Fibroblast of upper back skin (primary cell): ENCODE measurements at regions not wholly inside any gene's neighbourhood (a gene's known extent, or its start where the extent isn't known, plus 50 kb on each side); places are given as distances from the start of the nearest gene placed in this dataset.
A peak's percentile ranks its signal among the peaks of the same experiment; 100 is the strongest.

ENCODE experiments used
- DNase-seq: peaks from one replicate; pipeline ENCODE4 v3.0.0-alpha.2; 2013

DNA sequence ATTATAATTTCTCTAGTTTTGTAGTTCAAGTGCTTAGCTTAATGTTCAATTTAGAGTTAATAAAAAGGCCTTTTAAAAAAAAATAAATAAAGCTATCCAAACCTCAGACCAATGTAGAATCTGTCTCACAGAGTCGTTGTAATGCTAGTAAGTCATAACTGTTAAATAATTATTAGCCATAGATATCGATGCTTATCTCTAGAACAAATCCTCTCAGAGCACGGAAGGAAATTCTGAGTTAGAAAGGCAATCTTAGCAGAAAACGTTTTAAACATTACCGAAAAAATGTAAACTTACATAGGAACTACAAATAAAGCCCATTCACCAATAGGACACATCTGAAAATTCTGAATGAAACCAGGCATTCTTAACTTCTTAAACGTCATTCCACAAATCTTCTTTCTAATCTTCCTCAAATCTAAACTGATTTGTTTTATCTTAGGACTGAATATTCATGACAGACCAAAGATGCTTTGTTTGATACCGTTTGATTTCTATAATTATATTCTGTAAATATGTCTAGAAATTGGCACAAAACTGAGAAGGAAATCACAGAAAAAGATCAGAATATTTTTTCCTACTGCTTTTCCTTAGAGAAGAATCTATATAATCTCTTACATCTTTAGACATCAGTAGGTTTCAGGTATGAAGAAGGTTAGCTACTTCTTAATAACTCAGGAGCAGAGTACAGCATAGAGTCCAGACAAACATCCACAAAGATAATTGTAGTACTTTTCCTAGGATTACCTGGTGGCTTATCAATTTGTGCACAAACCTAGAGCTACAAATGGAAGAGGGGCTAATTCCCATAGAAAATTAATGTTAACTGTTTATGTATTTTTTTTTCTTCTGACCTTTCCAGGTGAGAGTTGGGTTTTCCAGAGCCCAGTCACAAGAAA lies 140.7 kb downstream of the BTC start:
- DNase-seq, result no peak

DNA sequence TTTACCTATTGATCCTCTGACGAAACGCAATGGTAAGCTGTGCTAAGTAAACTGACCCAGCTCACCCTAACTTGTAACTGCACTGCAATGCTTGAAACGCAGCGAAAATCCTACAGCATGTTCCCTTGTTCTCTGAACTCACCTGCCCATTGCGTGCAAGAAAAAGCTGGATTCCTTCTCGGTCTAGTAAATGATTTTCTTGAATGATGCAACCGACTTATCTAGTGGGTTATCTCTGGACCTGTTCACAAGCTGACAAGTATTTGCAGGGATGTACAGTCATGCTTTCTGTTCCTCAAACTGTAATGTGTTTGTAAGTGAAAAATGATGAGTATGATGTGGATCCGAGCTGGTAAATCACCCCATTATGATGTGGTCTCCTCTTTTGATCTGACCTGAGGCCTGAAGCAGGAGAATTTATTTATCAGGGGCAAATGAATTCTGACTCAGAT lies 140.1 kb downstream of the BTC start:
- DNase-seq, result no peak

DNA sequence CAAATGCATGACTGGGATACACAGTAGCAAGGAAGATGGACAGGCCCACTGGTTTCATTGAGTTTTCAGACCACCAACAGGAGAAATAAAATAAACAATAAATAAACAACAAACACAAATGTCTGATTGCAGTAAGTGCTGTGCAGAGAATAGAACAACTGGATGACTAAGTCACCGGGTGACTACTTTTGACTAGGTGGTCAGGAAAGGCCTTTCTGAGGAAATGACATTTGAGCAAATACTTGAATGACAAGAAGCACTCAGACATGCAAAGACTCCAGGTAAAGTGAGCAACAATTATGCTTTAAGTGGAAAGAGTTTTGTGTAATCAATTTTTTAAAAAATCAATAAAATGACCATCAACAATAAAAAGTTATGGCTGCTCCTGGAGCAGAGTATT lies 137.7 kb downstream of the BTC start:
- no peak for DNase-seq

DNA sequence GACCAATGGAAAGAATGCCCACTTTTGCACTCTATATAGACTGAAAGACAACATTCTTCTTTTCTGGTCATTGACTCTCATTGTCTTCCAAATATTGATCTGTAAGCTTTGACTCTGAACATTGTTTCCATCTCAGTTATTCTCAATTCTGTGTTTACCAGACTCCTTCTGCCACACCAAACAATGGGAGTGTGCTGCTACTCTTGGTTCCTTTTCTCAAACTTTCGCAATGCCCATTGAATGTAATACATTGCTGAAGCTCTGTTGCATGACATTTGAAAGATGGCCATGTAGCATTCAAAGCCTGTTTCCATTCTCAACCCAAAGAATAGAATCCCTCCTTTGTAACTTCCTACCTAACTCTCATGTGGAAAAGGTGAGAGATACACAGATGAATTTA lies 136.2 kb downstream of the BTC start:
- DNase-seq, result no peak

DNA sequence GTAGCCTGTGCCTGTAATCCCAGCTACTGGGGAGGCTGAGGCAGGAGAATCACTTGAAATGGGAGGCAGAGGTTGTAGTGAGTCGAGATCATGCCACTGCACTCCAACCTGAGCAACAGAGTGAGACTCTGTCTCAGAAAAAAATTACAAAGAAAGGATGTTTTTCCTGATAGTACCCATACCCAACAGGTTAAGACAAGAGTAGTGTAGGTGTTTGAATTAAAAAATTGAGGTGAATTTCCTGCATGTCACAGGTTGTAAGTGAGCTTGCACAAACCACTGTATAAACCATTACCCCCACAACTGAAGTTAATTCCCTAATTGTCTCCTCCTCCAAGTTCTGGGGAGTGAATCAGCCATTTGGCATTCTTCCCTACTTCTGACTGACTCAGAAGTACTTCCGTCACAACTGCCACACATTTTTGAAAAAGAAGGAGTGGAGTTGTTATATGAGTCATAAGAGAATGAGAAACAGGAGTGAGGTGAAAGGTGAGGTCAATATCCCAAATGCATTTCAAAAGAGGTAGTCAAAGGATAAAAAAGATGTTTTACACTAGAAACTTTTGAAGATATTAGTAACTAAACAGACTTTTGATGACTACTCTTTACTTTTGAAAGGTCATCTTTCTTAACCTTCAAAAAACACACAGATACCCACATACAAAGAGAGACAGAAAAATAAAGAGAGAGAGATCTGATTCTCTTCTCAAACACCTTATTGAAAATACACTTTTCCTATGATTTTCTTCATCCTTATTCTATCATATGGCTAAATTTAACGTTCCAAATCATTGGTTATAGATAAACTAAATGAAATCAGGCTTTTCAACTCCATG lies 134.5 kb downstream of the BTC start:
- peak; percentile 98 for DNase-seq

DNA sequence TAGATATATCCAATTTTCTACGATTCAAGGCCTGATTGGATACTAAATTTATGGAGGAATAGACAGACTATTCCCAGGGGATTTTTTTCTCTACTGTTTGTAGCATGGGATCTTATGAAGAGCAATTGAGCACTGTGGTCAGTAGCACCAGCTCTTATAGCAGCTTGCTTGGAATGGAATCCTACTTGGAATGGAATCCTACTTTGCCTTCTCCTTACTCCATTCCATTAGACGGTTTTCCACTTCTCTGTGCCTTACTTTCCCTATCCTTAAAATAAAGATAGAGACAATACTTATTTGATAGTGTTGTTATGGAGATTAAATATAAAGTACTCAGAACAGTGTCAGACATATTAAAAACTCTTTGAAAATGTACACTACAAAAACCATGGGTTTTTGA lies 133.5 kb downstream of the BTC start:
- DNase-seq, result no peak

DNA sequence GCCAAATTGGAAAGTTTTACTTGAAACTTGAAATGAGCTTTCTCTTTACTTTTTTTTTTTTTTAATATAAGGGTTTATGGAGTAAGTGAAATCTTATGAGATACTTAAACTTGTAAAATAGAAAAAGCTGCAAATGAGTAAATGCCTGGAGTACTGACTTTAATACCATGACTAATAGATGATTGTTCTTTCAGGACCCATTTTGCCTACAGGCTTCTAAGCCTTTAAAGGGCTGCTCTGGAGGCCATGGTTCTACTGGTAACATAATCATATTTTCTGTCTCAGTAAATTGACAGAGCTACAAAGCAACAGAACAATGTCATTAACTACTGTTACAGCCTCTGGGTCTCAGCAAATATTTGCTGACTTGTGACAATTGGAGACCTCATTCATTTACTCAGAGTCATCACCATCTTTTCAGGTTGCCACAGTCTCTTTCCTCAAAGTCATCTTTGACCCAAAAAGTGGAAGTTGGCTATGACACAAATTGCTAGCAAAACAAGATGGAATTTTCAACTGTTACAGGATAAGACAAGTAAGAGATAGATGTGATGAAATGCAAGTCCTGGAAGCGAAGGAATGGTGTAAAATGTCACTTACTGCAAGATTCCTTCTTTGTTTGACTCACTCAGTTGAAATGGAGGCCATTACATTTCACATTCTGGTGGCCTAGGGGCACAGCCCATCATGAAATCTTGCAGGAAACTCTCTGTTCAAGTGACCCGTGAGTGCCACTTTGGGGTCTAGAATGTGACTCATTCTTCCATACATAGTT lies 132.7 kb downstream of the BTC start:
- DNase-seq, result peak; percentile 19

DNA sequence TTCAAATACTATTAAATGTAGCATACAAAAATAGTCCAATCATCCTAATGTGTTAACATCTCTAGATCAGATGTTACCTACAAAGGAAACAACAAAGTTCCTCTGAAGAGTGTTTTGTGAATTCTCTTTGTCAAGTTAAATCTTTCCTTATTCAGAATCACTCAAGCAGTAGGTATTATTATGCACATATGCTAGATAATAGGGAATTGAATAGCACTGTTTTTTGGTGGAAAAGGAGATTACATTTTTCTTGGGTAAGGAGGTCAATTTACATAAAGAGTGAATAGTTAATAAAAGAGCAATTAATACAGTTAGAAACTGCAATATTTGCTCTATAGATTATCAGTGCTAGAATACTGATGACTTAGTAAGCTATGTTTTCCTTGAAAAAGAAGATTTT lies 130.7 kb downstream of the BTC start:
- no peak for DNase-seq

DNA sequence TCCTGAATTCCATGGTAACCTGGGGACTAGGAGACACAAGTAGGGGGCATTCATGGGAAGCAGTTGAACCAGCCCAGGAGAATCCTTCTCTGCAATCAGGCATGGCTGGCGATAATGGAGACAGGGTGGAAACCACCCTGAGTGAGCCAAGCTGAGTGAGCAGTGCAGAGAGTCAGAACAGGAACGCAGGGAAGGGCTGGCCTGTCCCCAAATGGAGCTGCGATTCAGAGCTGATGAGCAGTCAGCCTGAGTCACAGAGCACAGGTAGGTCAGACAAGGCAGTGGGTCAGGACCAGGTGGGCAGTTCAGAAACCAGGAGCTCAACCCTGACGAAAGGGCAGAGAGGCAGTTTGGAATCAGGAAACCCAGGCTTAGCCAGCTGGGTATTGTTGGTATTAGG lies 129.0 kb downstream of the BTC start:
- no peak for DNase-seq

DNA sequence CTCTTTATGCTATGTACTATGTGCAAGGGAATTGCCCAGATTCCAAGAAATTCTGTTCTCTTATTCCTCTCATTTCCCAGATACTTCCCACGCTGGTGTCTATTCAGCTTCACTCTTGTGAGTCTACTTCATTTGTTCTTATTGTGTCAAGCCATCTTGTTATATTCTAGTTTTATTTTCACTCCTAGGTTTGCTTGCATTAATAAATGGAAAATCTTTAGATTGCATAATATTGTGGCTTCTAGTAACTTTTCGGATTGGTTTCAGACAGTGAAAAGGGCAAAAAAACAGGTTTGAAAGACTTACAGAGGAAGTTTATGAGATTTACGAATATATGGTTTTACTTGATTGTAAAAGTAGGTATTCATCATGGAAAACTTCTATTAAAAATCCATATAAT lies 128.4 kb downstream of the BTC start:
- DNase-seq, result no peak

DNA sequence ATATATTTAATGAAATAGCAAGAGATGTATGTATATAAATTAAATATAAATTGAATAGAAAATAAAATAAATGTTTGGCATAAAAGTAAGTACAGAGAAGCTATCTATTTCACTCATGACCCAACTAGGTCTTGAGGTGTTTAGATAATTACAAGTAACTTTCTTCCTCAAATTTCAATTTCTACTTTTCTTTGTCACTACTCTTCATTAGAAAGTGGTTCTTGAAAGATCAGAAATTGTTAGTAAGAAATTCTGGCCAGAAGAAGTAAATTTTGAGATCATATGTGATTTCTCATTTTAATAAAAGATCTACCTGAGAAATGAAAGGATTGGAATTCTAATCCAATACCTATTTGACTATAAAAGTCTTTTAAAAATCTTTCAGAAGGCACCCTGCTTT lies 126.9 kb downstream of the BTC start:
- DNase-seq, result no peak

DNA sequence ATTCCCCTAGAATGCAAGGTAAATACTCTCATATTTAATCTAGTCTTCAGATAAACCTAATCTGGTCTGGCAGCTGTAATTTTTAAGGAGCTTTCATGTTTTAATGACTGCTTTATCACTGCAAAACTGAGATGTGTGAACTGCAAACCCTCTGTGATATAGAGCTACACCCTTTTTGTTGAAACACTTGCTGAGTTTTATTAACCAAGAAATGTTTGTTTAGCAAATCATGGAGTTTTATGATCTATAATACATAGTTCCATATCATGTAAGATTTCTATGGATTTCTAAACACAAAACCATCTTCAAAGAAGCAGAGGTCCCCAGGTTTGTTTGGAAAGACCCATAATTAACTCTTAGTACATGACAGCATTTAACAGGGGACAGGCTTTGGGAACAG lies 126.4 kb downstream of the BTC start:
- no peak for DNase-seq

DNA sequence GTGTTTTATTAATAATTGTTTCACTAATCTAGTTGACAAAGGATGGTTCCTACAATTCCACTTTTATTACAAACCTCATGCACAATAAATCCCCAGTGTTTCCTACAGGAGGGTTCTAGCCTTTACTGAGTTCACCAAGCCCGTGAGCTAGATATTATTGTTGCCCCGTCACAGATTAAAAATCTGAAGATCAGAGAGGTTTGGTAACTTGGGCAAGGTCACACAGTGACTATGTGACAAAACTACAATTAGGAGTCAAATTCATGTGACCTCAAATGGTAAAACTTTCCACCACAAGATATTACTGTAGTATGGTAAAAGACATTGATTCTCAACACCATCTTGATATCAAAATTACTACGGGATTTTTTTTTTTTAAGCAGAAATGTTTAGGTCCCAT lies 124.6 kb downstream of the BTC start:
- DNase-seq, result no peak

DNA sequence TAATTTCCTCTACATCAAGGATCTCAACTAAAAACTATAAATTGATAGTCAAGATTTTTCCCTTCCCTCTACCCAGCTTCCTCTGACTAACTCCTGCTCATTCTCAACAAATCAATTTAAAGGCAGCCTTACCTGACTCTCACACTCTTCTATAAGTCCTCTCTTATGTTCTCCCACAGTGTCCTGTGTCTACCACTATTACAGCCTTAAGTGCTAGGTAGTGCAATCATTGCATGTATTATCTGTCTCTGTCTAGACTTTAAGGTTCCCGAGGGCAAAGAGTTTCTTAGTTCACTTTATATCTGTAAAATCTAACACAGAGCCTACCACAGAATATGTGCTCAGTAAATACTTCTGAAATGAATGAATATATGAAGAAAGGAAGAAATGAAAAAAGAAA lies 123.7 kb downstream of the BTC start:
- no peak for DNase-seq

DNA sequence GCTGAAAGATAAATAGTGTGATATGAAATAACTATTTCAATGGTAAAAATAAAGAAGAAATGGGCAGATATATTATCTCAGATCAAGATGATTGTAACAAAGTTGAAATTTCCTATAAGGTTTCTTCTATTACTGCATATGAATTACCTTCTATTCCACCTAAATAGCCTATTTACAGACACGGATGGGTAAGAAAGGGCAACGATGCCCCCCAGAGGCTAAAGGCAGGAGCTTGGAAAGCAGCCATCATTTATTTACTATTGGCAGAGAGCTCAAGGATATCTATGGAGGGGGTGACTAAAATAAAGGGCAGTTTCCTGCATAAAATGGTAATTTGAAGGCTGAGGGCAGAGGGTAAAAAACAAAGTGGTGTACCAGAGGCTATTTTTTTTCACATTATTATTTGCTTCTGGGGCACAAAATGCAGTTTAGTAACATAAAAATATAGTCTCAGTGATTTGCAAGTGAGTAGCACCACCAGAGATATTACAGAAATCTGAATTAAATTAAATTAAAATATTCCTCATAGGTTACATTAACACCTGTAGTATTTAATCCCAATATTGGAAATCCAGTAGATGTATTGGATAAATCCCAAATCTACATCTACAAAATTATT lies 123.1 kb downstream of the BTC start:
- peak; percentile 68 for DNase-seq

DNA sequence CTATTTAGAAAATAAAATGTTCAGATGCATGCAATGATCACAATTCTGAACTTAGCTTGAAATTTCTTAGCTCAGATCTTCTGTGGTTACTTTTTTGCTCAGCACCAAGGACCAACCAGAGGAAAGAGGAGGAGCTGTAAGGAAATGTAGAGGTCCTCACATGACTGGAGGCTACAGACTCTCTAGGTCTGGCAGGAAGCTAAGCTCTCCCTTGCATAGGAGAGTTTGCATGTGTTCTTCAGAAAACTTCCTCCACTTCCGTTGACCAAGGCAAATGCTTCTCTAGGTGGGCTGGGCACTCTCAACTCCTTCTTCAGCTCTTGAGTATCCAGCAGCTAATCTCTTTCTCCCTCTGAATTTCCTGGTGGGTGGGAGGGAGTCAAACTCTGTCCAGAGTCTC lies 119.6 kb downstream of the BTC start:
- DNase-seq, result no peak

DNA sequence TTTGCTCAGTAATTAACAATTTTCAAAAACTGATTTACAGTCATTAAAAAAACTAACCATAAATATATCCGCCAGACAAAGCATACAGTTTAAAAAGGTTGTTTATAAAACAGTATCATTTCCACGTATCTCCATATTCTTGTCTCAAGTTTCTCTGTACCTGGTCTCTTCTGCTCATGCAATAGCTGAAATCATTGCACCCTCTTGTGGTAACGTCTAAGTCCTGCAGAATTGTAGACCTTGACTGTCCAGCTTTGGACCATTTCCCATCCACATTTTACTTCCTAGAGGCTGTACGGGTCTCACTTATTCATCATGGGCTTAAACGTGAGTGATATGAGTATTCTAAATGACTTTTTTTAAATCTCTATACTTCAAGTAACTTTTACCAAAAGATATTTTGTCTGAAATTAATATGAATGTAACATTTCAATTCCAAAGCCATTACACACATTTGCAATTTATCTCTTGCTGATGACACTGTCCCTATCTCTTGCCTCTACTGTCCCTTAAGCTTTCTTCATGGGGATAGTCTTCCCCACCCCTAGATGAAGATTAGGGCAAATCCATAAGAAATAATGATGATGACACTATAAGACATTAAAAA lies 118.5 kb downstream of the BTC start:
- peak; percentile 68 for DNase-seq

DNA sequence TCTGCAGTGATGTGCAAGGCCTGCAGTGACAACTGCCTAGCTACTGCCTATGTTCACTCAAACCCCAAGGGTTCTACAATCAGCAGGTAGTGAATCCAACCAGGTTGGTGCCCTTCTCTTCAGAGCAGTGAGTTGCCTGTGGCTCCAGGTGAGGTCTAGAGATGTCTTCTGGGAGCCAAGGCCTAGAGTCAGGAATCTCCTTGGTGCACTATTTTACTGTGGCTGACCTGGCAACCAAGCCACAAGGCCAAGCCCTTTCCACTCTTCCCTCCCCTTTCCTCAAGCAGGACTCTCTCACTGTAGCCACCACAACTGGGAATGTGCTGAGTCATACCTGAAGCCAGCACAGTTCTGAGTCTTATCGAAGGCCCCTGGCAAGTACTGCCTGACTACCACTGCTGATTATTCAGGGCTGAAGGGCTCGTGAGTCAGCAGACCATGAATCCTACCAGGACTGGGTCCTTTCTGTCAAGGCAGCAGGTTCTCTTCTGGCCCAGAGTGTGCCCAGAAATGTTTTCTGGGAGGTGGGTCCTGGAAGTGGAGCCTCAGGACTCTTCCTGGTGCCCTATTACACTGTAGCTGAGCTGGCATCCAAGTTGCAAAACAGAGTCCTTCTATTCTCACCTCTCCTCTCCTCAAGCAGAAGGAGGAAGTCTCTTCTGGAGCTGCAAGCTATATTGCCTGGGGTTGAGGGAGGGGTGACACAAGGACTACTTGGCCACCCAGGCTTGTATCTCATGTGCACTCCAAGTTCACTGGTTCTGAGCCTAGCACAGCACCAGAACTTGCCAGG lies 111.6 kb downstream of the BTC start:
- DNase-seq, result peak; percentile 92

DNA sequence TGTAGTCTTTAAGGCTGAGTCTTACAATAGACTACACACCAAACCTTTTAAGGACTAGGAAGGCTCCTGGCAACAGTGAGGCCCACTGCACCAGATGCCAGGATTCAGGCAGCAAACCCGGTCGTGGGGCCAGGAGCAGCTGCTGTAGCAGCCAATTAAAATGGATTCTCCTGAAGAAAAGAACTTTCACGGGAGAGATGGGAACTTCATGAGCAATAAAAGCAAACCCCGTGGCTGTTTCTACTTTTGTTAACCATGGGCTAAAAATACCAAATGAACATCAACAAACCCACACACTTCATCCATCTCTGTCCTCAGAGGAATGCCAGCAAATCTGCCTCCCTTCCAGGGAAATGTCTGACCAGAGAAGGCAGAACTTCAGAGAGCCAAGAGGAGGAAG lies 101.4 kb downstream of the BTC start:
- DNase-seq, result no peak
